NCI-H2227 (cell line): ENCODE measurements at regions not wholly inside any gene's neighbourhood (a gene's known extent, or its start where the extent isn't known, plus 50 kb on each side); places are given as distances from the start of the nearest gene placed in this dataset.
A peak's percentile ranks its signal among the peaks of the same experiment; 100 is the strongest.

ENCODE experiments used
- DNase-seq: peaks from one replicate; lab custom pipeline; 2025; ENCODE audit not compliant: unreplicated experiment; lab: John Stamatoyannopoulos, UW

DNA sequence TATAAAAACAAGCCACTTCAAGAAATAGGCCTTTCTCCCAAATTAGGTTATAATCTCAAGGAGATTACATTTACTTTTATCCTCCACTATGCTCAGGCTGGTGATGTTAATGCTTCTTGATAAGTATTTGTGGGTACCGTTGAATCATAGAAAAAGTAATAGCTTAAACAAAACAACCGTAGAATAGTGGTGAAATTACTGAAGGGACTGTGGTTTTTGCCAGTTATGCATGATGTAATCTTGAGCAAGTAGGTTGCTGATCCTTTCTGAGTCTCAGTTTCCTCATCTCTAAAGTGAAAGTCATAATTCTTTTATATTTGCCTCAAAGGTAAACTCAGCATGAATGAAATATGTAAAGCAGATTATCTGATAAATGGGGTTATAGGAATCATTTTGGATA, 187.3 kb upstream of the JAG1 start:
- DNase-seq, result no peak

DNA sequence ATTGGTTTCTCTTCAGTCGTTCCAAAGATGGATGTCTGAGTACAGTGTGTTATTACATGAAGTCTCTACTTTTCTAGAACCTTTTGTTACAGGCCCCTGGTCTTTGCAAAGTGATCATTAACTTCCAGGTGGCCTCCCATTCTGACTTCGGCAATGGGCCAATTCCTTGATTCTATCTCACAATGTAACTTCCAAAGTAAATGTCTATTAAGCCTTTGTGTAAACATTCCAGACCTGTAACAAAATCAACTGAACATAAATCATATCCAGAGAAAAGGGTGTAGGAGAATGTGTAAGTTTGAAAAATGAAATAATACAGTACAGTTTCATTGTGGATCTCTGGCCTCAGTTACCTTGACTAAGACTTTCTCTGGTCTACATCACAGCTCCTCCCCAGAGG, 187.8 kb upstream of the JAG1 start:
- DNase-seq, result peak; percentile 45

DNA sequence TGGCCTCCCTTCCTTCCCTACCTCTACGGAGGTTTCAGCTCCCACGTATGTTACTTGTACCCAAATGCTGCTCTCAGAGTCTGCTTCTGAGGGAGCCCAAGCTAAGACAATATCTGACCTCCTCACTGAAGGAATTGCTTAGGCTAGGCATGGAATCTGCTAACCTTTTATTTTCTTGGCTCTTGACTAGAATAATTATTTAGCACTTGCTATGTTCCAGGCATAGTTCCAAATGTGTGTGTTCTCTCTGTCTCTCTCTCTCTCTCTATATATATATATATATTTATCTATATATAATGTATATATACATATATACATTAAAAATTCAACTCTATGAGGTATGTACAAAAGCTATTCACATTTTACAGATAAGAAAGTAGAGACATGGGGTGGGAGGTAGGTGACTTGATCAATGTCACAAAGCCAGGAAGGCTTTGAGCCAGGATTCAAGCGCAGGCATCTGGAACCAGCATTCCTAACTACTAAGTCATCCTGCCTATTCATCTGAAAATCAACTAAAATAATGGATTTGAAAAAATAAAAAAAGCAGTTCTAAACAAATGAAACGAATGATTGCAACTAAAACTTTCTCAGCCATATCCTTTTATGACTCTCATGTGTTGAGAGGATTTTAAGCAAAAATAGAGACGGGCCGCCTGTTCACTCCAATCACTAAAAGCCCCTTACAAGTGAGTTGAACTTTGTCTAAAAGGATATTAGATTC, 189.7 kb upstream of the JAG1 start:
- DNase-seq, result no peak

DNA sequence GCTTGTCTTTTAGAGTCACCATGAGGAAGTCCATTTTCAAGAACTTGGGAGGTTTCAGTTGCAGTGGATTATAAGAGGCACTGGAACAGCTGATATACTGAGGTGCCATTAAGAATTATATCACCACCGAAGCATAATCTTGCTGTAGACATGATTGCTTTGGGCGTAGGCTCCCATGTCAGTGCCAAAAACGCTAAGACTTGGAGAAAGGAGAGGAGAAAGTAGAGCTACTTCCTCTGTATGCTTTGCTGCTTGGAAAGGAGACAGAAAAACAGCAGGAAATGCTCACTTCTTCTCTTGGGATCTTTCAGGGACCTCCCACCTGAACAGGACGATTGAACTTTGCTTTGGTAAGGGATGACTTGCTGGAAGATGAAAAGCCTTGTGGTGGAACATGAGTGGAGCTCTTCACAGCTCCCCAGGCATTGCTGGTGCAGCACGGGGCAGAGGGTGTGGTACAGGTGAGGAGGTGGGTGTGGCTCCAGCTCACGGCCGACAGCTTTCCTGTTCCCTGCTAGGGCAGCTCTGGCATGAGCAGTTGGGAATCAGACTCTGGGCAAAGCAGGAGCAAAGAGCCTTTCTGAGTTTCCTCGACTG, 190.4 kb upstream of the JAG1 start:
- no peak for DNase-seq

GRCh38 chr20:10868299-10868698, 194.5 kb upstream of the JAG1 start:
- DNase-seq, result no peak

DNA sequence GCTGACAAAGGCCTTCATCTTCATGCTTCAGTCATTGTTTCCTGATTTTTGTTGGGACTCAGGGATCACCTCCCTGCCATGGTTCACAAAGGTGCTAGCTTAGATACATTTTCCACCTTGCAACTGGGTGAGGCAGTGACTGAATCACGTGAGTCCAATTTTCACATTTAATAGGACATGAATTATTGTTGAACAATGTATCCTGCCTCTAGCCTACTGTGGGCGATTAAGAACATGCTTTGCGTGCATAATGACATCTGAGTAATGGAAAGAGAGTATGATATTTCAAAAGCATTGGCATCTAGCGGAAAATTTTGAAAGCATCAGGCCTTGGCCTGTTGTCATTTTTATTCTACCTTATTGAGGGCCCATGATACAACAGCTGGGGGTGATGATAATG, 199.2 kb upstream of the JAG1 start:
- DNase-seq, result no peak

DNA sequence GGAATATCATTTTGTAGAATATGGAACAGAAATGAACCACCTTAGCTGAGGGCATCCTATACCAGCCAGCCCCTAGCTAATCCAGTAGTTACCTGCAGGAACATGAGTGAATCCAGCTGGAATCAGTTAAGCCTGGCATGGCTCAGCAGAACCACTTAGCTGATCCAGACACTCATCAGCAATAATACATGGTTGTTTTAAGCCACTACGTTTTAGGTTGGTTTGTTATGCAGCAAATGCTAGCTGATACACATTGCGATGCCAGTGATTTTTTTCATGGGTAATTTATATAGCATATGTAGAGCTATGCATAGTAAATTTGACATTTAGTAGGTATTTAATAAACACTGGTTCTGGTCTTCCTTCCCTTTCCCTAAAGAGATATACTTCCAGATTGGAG, 201.9 kb upstream of the JAG1 start:
- DNase-seq, result no peak

DNA sequence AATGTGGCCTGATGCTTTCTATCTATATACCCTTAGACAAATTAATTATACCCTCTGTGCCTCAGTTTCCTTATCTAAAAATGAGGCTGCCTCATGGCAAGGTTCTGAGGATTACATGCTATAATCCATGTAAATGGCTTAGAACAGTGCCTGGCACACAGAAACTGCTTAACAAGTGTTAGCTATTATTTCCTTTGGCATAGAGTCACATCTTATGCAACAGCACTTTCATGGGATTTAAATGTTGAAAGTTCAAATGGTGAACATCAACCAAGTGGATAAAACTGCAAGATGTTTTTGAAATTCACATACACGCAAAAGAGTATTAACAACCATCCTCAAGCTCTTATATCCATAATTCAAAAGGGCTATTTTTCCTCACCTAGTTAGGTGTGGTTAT, 202.8 kb upstream of the JAG1 start:
- no peak for DNase-seq

DNA sequence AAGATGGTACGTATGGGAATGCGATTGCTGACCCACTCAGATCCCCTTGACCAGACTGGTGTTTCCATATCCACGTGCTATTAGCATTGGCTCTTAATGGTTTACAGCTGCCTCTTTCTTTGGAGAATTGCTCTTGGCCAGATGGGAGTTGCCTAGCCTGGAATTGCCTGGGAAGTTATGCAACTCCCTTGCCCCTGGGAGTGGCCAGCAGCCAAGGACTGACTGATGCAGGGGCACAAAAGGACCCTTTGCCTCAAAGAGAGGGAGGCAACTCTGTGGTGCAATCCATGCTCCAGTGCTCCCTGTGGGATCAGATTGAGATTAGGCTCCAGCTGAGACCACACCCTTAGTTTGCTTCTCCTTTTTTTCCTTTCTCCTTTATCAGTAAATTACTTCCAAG, 203.5 kb upstream of the JAG1 start:
- DNase-seq, result no peak

GRCh38 chr20:10883166-10883565, 209.4 kb upstream of the JAG1 start:
- DNase-seq, result no peak

GRCh38 chr20:10893321-10893720, 219.5 kb upstream of the JAG1 start:
- no peak for DNase-seq

GRCh38 chr20:10897336-10897735, 223.5 kb upstream of the JAG1 start:
- DNase-seq, result no peak

DNA sequence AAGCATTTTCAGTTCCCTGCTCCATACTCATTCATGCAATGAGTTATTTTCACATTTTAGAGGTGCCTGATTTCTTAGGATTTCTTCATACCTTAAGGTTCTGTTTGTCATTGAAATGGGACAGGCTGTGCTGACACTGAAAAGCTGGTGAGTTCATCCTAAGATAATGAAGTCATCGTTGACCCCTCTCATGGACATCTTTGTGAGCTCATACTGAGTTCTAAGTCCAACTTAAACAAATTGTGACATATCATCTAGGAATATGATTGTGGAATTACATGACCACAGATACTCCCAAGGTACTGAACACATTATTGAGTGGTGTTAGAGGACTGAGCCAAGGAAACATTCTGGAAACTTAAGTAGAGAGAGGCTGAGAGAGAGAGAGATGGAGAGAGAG, 224.8 kb upstream of the JAG1 start:
- DNase-seq, result no peak

DNA sequence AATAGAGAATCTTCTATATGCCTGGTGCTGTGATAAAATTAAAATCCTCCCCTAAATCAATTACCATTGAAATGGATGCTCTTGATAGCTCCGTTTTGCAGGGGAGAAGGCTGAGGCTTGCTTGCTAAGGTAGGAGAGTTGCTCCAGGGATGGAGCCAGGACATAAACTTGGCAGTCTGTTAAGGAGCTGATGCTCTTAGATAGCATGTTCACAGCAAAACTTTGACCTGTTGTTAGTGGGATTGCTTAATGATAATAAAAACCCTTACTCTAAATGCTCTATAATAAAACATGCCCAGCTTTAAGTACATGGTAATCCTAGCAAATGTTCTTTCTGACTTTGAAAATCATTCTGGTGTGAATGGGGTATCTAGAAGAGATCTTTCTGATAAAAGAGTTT, 228.4 kb upstream of the JAG1 start:
- DNase-seq, result no peak

DNA sequence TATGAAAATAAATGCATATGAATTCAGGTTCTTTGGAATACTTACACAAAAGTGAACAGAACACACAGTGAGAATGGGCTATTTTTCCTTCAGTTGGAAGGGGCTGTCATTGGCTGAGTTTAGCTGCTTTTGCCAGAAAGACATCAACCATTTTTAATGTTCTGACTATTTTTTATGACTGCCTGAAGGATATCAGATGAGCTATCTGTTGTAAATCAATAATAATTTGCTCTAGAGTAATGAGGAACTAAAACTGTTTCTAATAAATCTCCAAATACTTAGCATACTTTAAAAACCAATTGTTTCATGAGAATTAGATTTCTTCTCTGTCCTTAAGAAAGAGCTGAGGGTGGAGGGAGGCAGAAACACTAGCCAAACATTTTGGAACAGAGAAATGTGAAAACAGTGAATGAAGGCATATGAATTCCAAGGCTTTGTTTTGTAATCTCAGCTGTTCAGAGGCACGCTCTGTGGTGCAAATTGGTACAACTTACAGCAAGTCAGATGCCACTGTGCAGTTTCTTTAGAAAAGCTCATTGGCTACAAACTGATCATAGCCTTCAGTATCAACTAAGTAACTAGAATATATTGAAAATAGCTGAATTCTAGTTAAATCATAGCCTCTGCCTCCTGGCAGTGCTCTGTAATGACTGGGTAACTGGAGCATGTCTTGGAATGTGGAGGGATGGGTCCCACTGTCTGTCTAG, 228.9 kb upstream of the JAG1 start:
- DNase-seq, result no peak

DNA sequence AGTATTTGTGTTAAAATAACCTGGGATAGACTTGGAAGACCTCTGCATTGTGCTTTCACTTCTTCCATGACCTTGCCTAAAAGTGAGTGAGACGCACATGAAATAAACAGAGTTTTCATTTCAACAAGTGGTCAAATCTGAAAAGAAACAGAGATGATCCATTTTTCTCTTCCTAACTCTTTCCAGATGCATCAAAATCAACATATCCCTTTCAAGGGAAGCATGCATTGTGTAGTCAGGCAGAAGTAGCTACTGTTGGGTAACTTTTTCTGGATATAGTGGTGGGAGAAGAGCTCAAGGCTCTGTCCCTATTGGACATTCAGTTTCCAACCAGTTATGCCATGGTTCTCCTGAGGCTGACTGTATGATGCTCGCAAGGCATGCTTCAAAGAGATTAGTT, 233.0 kb upstream of the JAG1 start:
- DNase-seq, result no peak

DNA sequence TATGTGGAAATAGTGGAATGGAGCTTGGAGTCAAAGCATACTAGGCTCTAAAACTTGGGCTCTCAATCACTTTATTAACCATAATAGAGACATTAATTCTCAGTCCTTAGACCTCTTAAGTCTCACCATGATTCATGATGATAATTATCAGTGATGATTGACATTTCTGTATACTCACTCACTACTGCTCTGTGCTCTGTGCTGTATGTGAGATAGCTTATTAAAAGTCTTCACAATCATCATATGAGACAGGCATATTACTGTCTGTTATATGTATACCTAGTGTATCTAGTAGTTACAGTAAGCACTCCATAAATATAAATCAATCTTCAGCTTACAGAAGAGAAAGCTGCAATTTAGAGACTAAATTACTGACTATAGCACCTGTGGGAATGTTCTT, 236.0 kb upstream of the JAG1 start:
- DNase-seq, result no peak

DNA sequence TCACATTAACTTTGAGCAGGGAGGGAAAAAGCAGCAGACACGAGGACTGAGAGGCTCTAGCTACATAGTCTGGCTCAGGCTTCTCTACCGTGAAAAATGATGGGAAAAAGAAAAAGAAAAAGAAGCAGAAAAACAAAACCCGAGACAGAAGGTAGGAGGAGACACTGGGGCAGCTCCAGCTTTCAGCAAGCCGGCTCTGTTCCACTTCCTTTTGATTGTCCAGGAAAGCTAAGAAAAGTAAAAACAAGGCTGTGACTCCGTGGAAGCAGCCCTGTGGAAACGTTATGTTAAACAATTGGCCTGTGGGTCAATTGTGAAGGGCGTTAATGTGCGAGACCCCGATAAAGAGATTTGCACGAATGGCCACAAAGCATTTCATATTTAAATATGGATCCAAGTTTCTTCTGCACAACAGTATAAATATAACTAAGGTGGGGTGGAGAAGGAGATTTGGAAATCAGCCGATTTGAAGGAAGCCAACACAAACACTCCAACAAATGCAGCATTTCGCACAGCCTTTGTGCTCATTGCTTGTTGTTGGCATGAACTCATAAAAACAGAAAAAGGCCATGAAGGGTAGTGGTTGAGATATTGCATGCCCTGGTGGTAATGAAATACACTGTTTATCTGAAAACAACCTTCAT, 236.9 kb upstream of the JAG1 start:
- DNase-seq, result no peak

DNA sequence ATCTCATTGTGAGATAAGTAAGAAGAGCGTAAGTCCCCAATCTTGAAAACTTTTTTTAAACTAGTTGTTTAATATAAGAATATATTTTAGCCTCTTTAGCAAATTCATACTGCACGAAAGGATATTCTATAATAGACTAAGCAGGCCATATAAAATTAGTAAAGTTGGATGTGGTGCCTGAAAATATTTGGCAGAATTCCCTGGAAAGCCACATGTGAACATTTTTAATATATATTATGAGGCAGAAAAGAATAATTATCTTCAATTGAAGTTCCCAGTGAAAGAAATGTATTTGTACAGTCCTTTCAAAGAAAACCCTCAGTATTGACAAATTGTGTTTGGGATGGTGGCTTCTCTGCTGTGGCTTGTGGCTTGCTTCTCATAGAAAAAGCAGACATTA, 237.5 kb upstream of the JAG1 start:
- no peak for DNase-seq

GRCh38 chr20:10915815-10916214, 242.0 kb upstream of the JAG1 start:
- DNase-seq, result no peak

DNA sequence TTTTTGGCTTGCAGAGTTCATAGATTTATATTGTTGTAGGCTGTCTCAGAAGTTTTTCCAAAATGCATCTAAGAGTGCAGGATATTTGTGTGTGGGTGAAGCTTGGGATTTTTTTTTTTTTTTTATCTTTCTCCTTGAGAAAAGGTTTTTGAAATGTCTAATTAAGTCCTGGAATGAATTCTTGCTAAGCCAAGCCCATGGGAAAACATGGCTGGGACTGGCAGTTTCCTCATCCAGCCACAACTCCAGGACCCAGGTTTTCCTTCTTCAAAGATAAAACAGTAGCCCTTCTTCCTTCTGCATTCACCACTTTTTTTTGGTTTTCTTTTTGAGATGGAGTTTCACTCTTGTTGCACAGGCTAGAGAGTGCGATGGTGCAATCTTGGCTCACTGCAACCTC, 242.5 kb upstream of the JAG1 start:
- no peak for DNase-seq

DNA sequence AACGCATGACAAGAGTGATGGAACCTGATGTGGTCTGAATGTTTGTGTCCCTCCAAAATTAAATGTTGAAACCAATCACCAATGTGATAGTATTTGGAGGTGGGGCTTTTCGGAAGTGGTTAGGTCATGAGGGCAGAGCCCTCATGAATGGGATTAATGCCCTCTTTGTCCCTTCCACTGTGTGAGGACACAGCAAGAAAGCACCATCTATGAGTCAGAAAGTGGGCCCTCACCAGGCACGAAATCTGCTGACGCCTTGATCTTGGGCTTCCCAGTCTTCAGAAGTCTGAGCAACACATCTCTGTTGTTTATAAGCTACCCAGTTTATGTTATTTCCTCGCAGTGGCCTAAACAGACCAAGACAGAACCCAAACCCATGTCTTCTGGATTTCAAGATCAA, 244.0 kb upstream of the JAG1 start:
- no peak for DNase-seq
